Ovary (tissue), 3 donors: ENCODE measurements at regions not wholly inside any gene's neighbourhood (a gene's known extent, or its start where the extent isn't known, plus 50 kb on each side); places are given as distances from the start of the nearest gene placed in this dataset.

Experiments used
- CTCF ChIP-seq, 3 donors: fragments of 450-650 bp in 2 of 3; fragments of 200-600 bp in 1 of 3; IDR thresholded peaks; one replicate each; pipeline versions ENCODE4 v1.5.1 to v1.8.0; 2016 to 2022; ENCODE audit warnings: antibody characterized with exemption in 3 of 3, mild to moderate bottlenecking in 1 of 3
- EP300 ChIP-seq: sonication (generic); formaldehyde crosslinking; IDR thresholded peaks from one replicate; pipeline ENCODE4 v1.6.1; 2017; ENCODE audit warnings: antibody characterized with exemption
- POLR2A ChIP-seq: fragments of 450-650 bp; IDR thresholded peaks from one replicate; pipeline ENCODE4 v1.6.1; 2017; ENCODE audit warnings: antibody characterized with exemption, mild to moderate bottlenecking, moderate library complexity
- donor health status: DM: no; HTN: no; CAD: no.

GRCh38 chr15:91578511-91578910 lies 275.0 kb upstream of the SLCO3A1 start:
- no peak for TF ChIP-seq POLR2A
- no peak for TF ChIP-seq CTCF (IDR thresholded peaks at IDR 0.05)
- no peak for TF ChIP-seq EP300
